Activated T-helper 1 cell treated with anti-CD3 and anti-CD28 coated beads, Interleukin-12 subunit alpha, Interleukin-12 subunit beta, Interleukin-2, Interleukin-4 antibody, amounts not matched to agents 30 ng/mL and 10 ng/mL and 1 ng/mL, durations not matched to agents 14 hours and 24 hours and 36 hours (primary cell): ENCODE measurements at regions not wholly inside any gene's neighbourhood (a gene's known extent, or its start where the extent isn't known, plus 50 kb on each side); places are given as distances from the start of the nearest gene placed in this dataset.

Source experiments
- DNase-seq: peaks from one replicate; pipeline ENCODE4 v3.0.0; 2021; ENCODE audit warnings: low spot score
- H3K27ac Mint-ChIP-seq: one replicate; pipeline ENCODE4 v1.8.0; 2021; ENCODE audit warnings: mild to moderate bottlenecking, mixed read lengths
- H3K27me3 Mint-ChIP-seq: one replicate; pipeline ENCODE4 v1.8.0; 2022; ENCODE audit warnings: mild to moderate bottlenecking, moderate library complexity, mixed read lengths; ENCODE audit not compliant: insufficient read depth
- H3K36me3 Mint-ChIP-seq: one replicate; pipeline ENCODE4 v1.8.0; 2021; ENCODE audit warnings: low read depth, mixed read lengths
- H3K4me1 Mint-ChIP-seq: one replicate; pipeline ENCODE4 v1.8.0; 2021; ENCODE audit warnings: low read depth, mixed read lengths
- H3K4me3 Mint-ChIP-seq: one replicate; pipeline ENCODE4 v1.8.0; 2021; ENCODE audit warnings: mild to moderate bottlenecking, moderate library complexity, mixed read lengths
- H3K9me3 Mint-ChIP-seq: one replicate; pipeline ENCODE4 v1.8.0; 2021; ENCODE audit warnings: mixed read lengths
- intact Hi-C: fragments of 100-400 bp; cut with micrococcal nuclease; formaldehyde crosslinking; loops from one replicate; pipeline ENCODE4 v1.15.1; 2024

GRCh38 chr10:120260456-120260855 lies 196.6 kb upstream of the PLPP4 start:
- Mint-ChIP-seq H3K27me3 (peaks cover 9% of the 10 kb centered on the region), H3K4me3 (no peak overlapping the region), H3K36me3 (no peaks in the 10 kb centered on the region), H3K4me1 (no peaks in the 10 kb centered on the region), H3K27ac (no peak overlapping the region), H3K9me3 (no peaks in the 10 kb centered on the region)
- no peak for DNase-seq
- intact Hi-C loops: no loop called here

GRCh38 chr10:120262857-120263547 lies 194.0 kb upstream of the PLPP4 start:
- H3K9me3 Mint-ChIP-seq: no peaks in the 10 kb centered on the region
- peaks cover 9% of the 10 kb centered on the region for H3K27me3 Mint-ChIP-seq
- H3K27ac Mint-ChIP-seq: no peak overlapping the region
- intact Hi-C loops: no loop called here
- no peak for DNase-seq
- H3K4me3 Mint-ChIP-seq: no peak overlapping the region
- no peaks in the 10 kb centered on the region for H3K36me3 Mint-ChIP-seq
- no peaks in the 10 kb centered on the region for H3K4me1 Mint-ChIP-seq

- no peak for DNase-seq
- H3K4me3 Mint-ChIP-seq: no peak overlapping the region
Observed at GRCh38 chr10:120266022-120266421, 191.0 kb upstream of the PLPP4 start.

GRCh38 chr10:120270906-120271305 lies 186.1 kb upstream of the PLPP4 start:
- DNase-seq: no peak
- no peaks in the 10 kb centered on the region for H3K36me3 Mint-ChIP-seq
- H3K27ac Mint-ChIP-seq: no peak overlapping the region
- H3K4me1 Mint-ChIP-seq: no peaks in the 10 kb centered on the region
- intact Hi-C loops: no loop called here
- H3K9me3 Mint-ChIP-seq: no peaks in the 10 kb centered on the region
- no peaks in the 10 kb centered on the region for H3K27me3 Mint-ChIP-seq
- H3K4me3 Mint-ChIP-seq: no peak overlapping the region

More at GRCh38 chr10:120266022-120266421, 191.0 kb upstream of the PLPP4 start:
- Mint-ChIP-seq H3K4me1 (no peaks in the 10 kb centered on the region), H3K27me3 (peaks cover 6% of the 10 kb centered on the region), H3K9me3 (no peaks in the 10 kb centered on the region), H3K27ac (no peak overlapping the region), H3K36me3 (no peaks in the 10 kb centered on the region)
- intact Hi-C loops: no loop called here

GRCh38 chr10:120271696-120272095 lies 185.3 kb upstream of the PLPP4 start:
- no peaks in the 10 kb centered on the region for H3K27me3 Mint-ChIP-seq
- H3K9me3 Mint-ChIP-seq: no peaks in the 10 kb centered on the region
- DNase-seq: no peak
- H3K27ac Mint-ChIP-seq: no peak overlapping the region
- H3K36me3 Mint-ChIP-seq: no peaks in the 10 kb centered on the region
- intact Hi-C loops: no loop called here
- no peak overlapping the region for H3K4me3 Mint-ChIP-seq
- H3K4me1 Mint-ChIP-seq: no peaks in the 10 kb centered on the region

- DNase-seq: no peak
- Mint-ChIP-seq H3K4me3 (no peak overlapping the region), H3K4me1 (no peaks in the 10 kb centered on the region), H3K27ac (no peak overlapping the region), H3K27me3 (no peaks in the 10 kb centered on the region), H3K36me3 (no peaks in the 10 kb centered on the region), H3K9me3 (no peaks in the 10 kb centered on the region)
- intact Hi-C loops: no loop called here
Observed at GRCh38 chr10:120272350-120272749, 184.7 kb upstream of the PLPP4 start.

- H3K27me3 Mint-ChIP-seq: no peaks in the 10 kb centered on the region
- H3K27ac Mint-ChIP-seq: no peak overlapping the region
Observed at GRCh38 chr10:120278069-120278468, 179.0 kb upstream of the PLPP4 start.

GRCh38 chr10:120279196-120279595 lies 177.8 kb upstream of the PLPP4 start:
- H3K27me3 Mint-ChIP-seq: no peaks in the 10 kb centered on the region
- DNase-seq: no peak
- no peaks in the 10 kb centered on the region for H3K4me1 Mint-ChIP-seq
- no peak overlapping the region for H3K27ac Mint-ChIP-seq
- H3K4me3 Mint-ChIP-seq: no peak overlapping the region
- no peaks in the 10 kb centered on the region for H3K36me3 Mint-ChIP-seq
- intact Hi-C loops: no loop called here
- no peaks in the 10 kb centered on the region for H3K9me3 Mint-ChIP-seq

More at GRCh38 chr10:120278069-120278468, 179.0 kb upstream of the PLPP4 start:
- DNase-seq: no peak
- intact Hi-C loops: no loop called here
- Mint-ChIP-seq H3K36me3 (no peaks in the 10 kb centered on the region), H3K4me3 (no peak overlapping the region), H3K9me3 (no peaks in the 10 kb centered on the region), H3K4me1 (no peaks in the 10 kb centered on the region)

- intact Hi-C loops: no loop called here
- Mint-ChIP-seq H3K4me3 (no peak overlapping the region), H3K36me3 (no peaks in the 10 kb centered on the region), H3K9me3 (no peaks in the 10 kb centered on the region), H3K4me1 (no peaks in the 10 kb centered on the region), H3K27ac (no peak overlapping the region), H3K27me3 (no peaks in the 10 kb centered on the region)
- no peak for DNase-seq
Observed at GRCh38 chr10:120282421-120282820, 174.6 kb upstream of the PLPP4 start.

GRCh38 chr10:120282846-120283492 lies 174.1 kb upstream of the PLPP4 start:
- Mint-ChIP-seq H3K36me3 (no peaks in the 10 kb centered on the region), H3K27me3 (no peaks in the 10 kb centered on the region), H3K4me1 (no peaks in the 10 kb centered on the region), H3K4me3 (no peak overlapping the region), H3K9me3 (no peaks in the 10 kb centered on the region), H3K27ac (no peak overlapping the region)
- no peak for DNase-seq
- intact Hi-C loops: no loop called here

- Mint-ChIP-seq H3K4me1 (no peaks in the 10 kb centered on the region), H3K4me3 (no peak overlapping the region), H3K27ac (no peak overlapping the region), H3K36me3 (no peaks in the 10 kb centered on the region), H3K27me3 (no peaks in the 10 kb centered on the region), H3K9me3 (no peaks in the 10 kb centered on the region)
- intact Hi-C loops: no loop called here
- DNase-seq: no peak
Observed at GRCh38 chr10:120285408-120285807, 171.6 kb upstream of the PLPP4 start.

- no peak overlapping the region for H3K4me3 Mint-ChIP-seq
- H3K27me3 Mint-ChIP-seq: no peaks in the 10 kb centered on the region
Observed at GRCh38 chr10:120286280-120286679, 170.7 kb upstream of the PLPP4 start.

GRCh38 chr10:120300513-120300912 lies 156.5 kb upstream of the PLPP4 start:
- Mint-ChIP-seq H3K4me1 (no peaks in the 10 kb centered on the region), H3K4me3 (no peak overlapping the region), H3K27ac (no peak overlapping the region), H3K9me3 (no peaks in the 10 kb centered on the region), H3K27me3 (peaks cover 6% of the 10 kb centered on the region), H3K36me3 (no peaks in the 10 kb centered on the region)
- DNase-seq: no peak
- intact Hi-C loops: no loop called here

More at GRCh38 chr10:120286280-120286679, 170.7 kb upstream of the PLPP4 start:
- Mint-ChIP-seq H3K9me3 (no peaks in the 10 kb centered on the region), H3K36me3 (no peaks in the 10 kb centered on the region), H3K4me1 (no peaks in the 10 kb centered on the region), H3K27ac (no peak overlapping the region)
- DNase-seq: no peak
- intact Hi-C loops: no loop called here
